ENCODE measurements at regions not wholly inside any gene's neighbourhood (a gene's known extent, or its start where the extent isn't known, plus 50 kb on each side); places are given as distances from the start of the nearest gene placed in this dataset.

GRCh38 chr2:18378020-18378653 is 182.3 kb downstream of the RDH14 start:
- DNase-seq (ENCODE audit: low read depth), result no peak

DNA sequence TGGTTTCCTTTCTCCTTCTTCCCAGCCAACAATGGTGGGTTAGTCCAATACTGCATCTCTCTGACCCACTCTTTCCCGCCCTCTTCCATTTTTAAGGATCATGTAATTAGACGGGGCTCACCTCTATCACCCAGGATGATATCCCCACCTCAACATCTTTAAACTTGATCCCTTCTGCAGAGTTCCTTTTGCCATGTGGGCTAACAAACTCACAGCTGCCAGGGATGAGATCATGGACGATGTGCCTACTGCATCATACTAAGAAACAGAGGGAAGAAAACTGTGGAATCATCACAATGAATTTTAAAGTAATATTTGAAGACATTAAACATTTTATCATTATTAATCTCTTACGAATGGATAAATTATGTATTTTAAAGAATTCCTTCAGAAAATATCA is 183.5 kb downstream of the RDH14 start:
- no peak for DNase-seq (ENCODE audit: low read depth)

GRCh38 chr2:18373664-18374063 is 186.8 kb downstream of the RDH14 start:
- DNase-seq (ENCODE audit: low read depth), result no peak

- no peak for DNase-seq (ENCODE audit: low read depth)
These were observed 187.4 kb downstream of the RDH14 start for GRCh38 chr2:18373081-18373480.

DNA sequence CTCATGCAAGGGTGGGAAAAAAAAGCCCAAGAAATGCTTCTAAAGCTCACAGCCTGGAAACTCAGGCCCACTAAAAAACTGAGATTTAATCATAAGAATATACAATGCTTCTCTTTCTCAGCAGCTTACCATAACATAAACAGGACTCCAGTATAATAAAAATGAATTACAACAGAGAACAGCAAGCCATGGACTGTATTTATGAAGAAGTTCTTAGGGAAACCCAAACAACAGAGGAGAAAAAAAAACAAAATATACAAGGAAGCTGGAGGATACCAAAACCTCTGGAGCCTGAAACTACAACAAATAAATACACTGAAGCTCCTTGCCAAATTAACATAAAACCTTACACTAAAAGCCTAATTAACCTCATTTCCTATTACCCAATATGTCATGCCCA is 187.8 kb downstream of the RDH14 start:
- no peak for DNase-seq (ENCODE audit: low read depth)

DNA sequence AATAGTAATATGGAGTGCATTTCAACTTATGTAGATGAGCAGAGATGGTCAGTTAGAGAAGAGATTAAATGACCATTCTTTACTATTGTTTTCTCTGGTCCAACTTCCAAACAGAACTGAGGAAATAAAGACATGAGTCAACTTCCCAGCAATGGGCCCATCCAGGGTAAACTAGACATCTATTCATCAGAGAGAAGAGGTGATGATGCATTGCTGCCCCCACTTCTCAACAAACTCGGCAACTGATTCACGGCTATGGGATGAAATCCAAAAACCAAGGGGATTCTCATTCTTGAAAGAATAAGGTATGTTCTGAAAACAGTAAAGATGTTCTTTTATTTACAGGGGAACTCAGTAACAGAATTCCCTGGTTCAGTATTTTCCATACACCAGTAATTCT is 190.7 kb downstream of the RDH14 start:
- no peak for DNase-seq (ENCODE audit: low read depth)

DNA sequence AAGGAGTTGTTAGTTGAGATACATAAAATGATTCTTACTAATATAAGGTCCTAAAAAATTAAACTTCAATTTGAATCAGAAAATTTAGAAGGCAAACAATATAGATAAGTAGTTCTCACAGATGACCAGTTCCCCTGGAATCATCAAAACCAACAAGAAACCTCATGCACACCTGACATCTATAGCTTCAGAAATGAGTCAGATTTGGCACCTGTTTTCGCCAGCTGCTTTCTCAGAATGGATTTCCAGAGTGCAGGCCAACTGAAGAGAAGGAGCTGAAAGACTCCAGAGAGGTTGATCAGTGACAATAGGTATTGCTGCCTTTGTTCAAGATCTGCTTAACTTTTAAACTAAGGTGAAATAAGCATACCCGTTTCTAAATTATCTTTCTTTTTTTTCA is 192.4 kb downstream of the RDH14 start:
- DNase-seq (ENCODE audit: low read depth), result no peak

DNA sequence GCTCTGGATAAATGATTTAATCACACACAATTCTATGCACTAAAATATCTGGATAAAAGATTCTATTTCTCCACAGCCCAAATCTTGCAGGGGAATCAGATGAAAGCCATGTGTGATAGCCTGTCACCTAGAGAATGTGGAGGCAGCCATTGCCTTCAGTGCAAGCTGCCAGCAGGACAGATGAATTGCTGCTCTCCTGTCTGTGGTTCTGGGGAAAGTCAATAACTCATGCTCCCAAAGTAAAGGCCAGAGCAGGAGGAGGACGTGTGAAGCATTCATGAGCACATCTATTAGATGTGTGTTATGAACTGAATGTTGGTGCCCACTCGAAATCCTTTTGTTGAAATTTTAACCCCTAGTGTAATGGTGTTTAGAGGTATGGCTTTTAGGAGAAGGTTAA is 195.1 kb downstream of the RDH14 start:
- no peak for DNase-seq (ENCODE audit: low read depth)

DNA sequence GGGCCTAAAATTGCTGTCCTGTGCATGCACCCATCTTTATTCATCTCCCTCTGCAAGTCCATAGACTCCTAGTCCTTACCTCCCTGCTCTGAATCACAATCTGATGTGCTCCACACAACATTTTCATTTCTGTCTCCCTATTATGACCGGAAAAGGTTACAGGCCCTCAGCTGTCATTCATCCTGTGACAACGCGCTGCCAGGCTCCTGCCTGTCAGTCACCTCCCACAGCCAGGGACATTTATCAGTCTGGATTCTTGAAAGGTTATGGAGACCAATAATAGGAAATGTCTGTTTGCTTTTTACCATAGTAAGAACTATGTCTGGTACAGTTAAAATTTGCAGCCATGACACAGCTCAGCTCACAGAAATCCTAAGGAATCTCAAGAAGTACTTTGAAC is 197.1 kb downstream of the RDH14 start:
- DNase-seq (ENCODE audit: low read depth), result no peak

- no peak for DNase-seq (ENCODE audit: low read depth)
These were observed 197.8 kb downstream of the RDH14 start for GRCh38 chr2:18362696-18363095.

- no peak for DNase-seq (ENCODE audit: low read depth)
These were observed 202.9 kb downstream of the RDH14 start for GRCh38 chr2:18357537-18357936.

DNA sequence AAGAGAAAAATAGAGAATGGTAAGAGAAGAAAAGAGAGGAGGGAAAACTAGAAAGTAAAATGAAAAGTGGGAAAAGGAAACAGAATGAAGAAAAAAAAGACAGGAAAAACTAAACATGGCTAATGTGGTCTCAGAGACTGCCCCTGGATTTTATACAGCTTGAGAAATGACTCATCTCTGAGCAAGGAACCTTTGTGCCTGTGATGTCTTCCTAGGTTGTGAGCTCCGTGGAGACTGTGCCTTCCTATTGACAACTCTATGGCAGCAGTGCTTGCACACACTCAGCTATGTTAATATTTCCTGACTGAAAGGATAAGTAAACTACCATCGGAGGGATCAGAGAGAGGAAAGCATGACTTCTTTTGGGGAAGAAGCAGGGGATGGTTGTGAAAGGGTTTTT is 203.8 kb downstream of the RDH14 start:
- DNase-seq (ENCODE audit: low read depth), result no peak

DNA sequence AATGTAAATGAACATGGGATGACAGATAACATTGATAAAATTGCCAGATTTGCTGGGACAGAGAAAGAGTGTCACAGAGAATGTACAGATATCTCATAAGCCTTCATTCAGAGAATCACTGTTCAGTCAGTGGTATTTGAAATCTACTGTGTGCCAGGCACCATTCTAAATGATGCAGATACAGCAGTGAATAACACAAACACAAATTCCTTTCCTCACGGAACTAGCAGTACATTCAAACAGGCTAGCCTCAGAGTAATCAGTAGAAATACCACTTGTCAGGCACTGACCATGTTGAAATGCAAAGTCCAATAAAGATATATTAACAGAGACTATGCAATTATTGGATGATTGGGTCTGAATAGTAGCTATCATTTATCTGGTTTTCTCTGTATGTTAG is 211.0 kb downstream of the RDH14 start:
- DNase-seq (ENCODE audit: low read depth), result no peak

- DNase-seq (ENCODE audit: low read depth), result no peak
These were observed 213.6 kb downstream of the RDH14 start for GRCh38 chr2:18346874-18347273.

- no peak for DNase-seq (ENCODE audit: low read depth)
These were observed 214.1 kb downstream of the RDH14 start for GRCh38 chr2:18346344-18346743.

- DNase-seq (ENCODE audit: low read depth), result no peak
These were observed 214.6 kb downstream of the RDH14 start for GRCh38 chr2:18345848-18346247.

GRCh38 chr2:18342901-18343300 is 217.6 kb downstream of the RDH14 start:
- DNase-seq (ENCODE audit: low read depth), result no peak

GRCh38 chr2:18339326-18339725 is 221.1 kb downstream of the RDH14 start:
- no peak for DNase-seq (ENCODE audit: low read depth)

- no peak for DNase-seq (ENCODE audit: low read depth)
These were observed 223.5 kb downstream of the RDH14 start for GRCh38 chr2:18336975-18337374.

GRCh38 chr2:18332477-18332876 is 228.0 kb downstream of the RDH14 start:
- DNase-seq (ENCODE audit: low read depth), result no peak

GRCh38 chr2:18325118-18325517 is 235.3 kb downstream of the RDH14 start:
- DNase-seq (ENCODE audit: low read depth), result no peak

- no peak for DNase-seq (ENCODE audit: low read depth)
These were observed 240.5 kb downstream of the RDH14 start for GRCh38 chr2:18319987-18320386.

DNA sequence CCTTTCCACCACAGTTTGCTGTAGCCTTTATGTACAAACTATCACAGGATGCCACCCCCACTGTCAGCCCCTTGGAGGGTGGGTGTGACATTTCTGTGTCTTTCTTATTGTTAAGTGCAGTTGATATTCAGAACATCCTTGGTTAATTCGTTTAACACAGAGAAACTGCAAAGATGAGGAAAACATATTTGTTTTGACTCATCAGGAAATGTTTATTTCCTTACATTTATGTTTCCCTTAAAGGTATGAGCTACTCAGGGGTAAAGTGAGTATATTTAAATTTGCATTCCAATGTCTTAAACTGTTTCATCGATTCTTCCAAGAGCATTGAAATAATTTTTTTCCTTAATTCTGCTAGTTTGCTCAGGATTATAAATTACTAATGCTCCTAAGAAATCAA is 243.4 kb downstream of the RDH14 start:
- no peak for DNase-seq (ENCODE audit: low read depth)

DNA sequence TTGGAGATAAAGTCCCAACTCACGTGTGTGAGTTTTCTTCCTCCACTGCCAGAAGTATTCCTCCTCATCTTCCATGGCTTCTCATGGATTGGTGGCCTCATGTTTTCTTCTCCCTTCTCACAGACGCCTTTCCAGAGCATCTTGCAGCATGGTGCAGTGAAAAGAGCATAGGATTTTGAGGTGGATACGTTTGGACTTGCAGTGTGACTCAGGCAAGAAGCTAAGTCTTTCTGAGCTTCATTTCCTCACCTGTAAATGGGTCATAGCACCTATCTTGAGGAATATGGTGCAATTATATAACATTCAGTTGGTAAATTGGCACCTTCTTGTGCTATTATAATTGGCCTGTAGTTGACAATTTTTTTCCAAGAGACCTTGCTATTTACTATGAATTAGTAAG is 247.6 kb downstream of the RDH14 start:
- DNase-seq (ENCODE audit: low read depth), result no peak

Measured in activated gamma-delta T cell treated with anti-CD3 and anti-CD28 coated beads, Interleukin-2, amount 50 U/mL, for 16 hours (primary cell).